ENCODE measurements at regions not wholly inside any gene's neighbourhood (a gene's known extent, or its start where the extent isn't known, plus 50 kb on each side); places are given as distances from the start of the nearest gene placed in this dataset.

DNA sequence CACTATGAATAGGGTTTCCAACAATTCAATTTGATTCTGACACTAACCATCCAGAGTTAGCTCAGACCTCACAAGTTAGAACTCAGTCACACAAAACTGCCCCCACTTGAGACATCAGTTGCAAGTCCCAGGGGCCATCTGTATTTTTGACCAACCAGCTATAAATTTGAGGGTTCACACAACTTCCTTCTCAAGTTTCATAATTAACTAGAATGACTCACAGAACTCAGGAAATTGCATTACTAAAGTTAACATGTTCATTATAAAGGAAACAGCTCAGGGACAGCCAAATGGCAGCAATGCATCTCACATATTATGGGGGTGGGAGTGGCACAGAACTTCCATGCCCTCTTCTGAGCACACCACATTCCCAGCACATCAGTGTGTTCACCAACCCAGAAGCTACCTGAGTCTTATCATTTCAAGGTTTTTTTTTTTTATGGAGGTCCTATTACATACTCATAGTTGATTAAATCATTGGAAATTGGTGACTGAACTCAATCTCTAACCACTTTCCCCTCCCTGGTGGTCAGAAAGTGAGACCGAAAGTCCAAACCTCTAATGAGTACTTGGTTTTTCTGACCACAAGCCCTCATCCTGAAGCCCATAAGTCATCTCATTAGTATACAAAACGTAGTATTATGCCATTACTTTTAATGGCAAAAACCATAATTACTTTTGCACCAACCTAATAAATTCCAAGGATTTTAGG, 1721.5 kb upstream of the SEL1L start:
- TF ChIP-seq, protein P1, sequence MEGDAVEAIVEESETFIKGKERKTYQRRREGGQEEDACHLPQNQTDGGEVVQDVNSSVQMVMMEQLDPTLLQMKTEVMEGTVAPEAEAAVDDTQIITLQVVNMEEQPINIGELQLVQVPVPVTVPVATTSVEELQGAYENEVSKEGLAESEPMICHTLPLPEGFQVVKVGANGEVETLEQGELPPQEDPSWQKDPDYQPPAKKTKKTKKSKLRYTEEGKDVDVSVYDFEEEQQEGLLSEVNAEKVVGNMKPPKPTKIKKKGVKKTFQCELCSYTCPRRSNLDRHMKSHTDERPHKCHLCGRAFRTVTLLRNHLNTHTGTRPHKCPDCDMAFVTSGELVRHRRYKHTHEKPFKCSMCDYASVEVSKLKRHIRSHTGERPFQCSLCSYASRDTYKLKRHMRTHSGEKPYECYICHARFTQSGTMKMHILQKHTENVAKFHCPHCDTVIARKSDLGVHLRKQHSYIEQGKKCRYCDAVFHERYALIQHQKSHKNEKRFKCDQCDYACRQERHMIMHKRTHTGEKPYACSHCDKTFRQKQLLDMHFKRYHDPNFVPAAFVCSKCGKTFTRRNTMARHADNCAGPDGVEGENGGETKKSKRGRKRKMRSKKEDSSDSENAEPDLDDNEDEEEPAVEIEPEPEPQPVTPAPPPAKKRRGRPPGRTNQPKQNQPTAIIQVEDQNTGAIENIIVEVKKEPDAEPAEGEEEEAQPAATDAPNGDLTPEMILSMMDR (conservative IDR thresholded peaks at IDR 0.05; ENCODE audit: low read depth in 2 of 2): no peak
- TF ChIP-seq CREB1 (CRISPR knock-in tag; IDR thresholded peaks at IDR 0.05; ENCODE audit: low read depth) (no peak), POLR2AphosphoS5 (IDR thresholded peaks at IDR 0.05; ENCODE audit: low read depth) (no peak), EZH2 (IDR thresholded peaks at IDR 0.05; ENCODE audit: low read depth, unreplicated experiment) (no peak), EZH2phosphoT487 (IDR thresholded peaks at IDR 0.05; ENCODE audit: unreplicated experiment) (no peak), ZNF331 (CRISPR knock-in tag; IDR thresholded peaks at IDR 0.05; ENCODE audit: low read depth) (no peak), JUNB (IDR thresholded peaks at IDR 0.05; ENCODE audit: unreplicated experiment) (no peak), STAT1 (IDR thresholded peaks at IDR 0.05; ENCODE audit: unreplicated experiment) (no peak), NANOG (IDR thresholded peaks at IDR 0.05; ENCODE audit: borderline replicate concordance) (no peak)
- TF ChIP-seq, protein P2, sequence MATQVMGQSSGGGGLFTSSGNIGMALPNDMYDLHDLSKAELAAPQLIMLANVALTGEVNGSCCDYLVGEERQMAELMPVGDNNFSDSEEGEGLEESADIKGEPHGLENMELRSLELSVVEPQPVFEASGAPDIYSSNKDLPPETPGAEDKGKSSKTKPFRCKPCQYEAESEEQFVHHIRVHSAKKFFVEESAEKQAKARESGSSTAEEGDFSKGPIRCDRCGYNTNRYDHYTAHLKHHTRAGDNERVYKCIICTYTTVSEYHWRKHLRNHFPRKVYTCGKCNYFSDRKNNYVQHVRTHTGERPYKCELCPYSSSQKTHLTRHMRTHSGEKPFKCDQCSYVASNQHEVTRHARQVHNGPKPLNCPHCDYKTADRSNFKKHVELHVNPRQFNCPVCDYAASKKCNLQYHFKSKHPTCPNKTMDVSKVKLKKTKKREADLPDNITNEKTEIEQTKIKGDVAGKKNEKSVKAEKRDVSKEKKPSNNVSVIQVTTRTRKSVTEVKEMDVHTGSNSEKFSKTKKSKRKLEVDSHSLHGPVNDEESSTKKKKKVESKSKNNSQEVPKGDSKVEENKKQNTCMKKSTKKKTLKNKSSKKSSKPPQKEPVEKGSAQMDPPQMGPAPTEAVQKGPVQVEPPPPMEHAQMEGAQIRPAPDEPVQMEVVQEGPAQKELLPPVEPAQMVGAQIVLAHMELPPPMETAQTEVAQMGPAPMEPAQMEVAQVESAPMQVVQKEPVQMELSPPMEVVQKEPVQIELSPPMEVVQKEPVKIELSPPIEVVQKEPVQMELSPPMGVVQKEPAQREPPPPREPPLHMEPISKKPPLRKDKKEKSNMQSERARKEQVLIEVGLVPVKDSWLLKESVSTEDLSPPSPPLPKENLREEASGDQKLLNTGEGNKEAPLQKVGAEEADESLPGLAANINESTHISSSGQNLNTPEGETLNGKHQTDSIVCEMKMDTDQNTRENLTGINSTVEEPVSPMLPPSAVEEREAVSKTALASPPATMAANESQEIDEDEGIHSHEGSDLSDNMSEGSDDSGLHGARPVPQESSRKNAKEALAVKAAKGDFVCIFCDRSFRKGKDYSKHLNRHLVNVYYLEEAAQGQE (IDR thresholded peaks at IDR 0.05; ENCODE audit: unreplicated experiment): no peak
- TF ChIP-seq, protein P3, sequence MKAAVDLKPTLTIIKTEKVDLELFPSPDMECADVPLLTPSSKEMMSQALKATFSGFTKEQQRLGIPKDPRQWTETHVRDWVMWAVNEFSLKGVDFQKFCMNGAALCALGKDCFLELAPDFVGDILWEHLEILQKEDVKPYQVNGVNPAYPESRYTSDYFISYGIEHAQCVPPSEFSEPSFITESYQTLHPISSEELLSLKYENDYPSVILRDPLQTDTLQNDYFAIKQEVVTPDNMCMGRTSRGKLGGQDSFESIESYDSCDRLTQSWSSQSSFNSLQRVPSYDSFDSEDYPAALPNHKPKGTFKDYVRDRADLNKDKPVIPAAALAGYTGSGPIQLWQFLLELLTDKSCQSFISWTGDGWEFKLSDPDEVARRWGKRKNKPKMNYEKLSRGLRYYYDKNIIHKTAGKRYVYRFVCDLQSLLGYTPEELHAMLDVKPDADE (IDR thresholded peaks at IDR 0.05): no peak
- TF ChIP-seq, protein P4, sequence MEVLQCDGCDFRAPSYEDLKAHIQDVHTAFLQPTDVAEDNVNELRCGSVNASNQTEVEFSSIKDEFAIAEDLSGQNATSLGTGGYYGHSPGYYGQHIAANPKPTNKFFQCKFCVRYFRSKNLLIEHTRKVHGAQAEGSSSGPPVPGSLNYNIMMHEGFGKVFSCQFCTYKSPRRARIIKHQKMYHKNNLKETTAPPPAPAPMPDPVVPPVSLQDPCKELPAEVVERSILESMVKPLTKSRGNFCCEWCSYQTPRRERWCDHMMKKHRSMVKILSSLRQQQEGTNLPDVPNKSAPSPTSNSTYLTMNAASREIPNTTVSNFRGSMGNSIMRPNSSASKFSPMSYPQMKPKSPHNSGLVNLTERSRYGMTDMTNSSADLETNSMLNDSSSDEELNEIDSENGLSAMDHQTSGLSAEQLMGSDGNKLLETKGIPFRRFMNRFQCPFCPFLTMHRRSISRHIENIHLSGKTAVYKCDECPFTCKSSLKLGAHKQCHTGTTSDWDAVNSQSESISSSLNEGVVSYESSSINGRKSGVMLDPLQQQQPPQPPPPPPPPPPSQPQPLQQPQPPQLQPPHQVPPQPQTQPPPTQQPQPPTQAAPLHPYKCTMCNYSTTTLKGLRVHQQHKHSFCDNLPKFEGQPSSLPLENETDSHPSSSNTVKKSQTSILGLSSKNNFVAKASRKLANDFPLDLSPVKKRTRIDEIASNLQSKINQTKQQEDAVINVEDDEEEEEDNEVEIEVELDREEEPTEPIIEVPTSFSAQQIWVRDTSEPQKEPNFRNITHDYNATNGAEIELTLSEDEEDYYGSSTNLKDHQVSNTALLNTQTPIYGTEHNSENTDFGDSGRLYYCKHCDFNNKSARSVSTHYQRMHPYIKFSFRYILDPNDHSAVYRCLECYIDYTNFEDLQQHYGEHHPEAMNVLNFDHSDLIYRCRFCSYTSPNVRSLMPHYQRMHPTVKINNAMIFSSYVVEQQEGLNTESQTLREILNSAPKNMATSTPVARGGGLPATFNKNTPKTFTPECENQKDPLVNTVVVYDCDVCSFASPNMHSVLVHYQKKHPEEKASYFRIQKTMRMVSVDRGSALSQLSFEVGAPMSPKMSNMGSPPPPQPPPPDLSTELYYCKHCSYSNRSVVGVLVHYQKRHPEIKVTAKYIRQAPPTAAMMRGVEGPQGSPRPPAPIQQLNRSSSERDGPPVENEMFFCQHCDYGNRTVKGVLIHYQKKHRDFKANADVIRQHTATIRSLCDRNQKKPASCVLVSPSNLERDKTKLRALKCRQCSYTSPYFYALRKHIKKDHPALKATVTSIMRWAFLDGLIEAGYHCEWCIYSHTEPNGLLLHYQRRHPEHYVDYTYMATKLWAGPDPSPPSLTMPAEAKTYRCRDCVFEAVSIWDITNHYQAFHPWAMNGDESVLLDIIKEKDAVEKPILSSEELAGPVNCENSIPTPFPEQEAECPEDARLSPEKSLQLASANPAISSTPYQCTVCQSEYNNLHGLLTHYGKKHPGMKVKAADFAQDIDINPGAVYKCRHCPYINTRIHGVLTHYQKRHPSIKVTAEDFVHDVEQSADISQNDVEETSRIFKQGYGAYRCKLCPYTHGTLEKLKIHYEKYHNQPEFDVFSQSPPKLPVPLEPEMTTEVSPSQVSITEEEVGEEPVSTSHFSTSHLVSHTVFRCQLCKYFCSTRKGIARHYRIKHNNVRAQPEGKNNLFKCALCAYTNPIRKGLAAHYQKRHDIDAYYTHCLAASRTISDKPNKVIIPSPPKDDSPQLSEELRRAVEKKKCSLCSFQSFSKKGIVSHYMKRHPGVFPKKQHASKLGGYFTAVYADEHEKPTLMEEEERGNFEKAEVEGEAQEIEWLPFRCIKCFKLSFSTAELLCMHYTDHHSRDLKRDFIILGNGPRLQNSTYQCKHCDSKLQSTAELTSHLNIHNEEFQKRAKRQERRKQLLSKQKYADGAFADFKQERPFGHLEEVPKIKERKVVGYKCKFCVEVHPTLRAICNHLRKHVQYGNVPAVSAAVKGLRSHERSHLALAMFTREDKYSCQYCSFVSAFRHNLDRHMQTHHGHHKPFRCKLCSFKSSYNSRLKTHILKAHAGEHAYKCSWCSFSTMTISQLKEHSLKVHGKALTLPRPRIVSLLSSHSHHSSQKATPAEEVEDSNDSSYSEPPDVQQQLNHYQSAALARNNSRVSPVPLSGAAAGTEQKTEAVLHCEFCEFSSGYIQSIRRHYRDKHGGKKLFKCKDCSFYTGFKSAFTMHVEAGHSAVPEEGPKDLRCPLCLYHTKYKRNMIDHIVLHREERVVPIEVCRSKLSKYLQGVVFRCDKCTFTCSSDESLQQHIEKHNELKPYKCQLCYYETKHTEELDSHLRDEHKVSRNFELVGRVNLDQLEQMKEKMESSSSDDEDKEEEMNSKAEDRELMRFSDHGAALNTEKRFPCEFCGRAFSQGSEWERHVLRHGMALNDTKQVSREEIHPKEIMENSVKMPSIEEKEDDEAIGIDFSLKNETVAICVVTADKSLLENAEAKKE (CRISPR knock-in tag; IDR thresholded peaks at IDR 0.05): no peak

Data from GM23338 (cell line).